Astrocyte of the hippocampus (primary cell): ENCODE measurements at regions not wholly inside any gene's neighbourhood (a gene's known extent, or its start where the extent isn't known, plus 50 kb on each side); places are given as distances from the start of the nearest gene placed in this dataset.
"Not testable (repeated sequence)": the region's sequence is repeated elsewhere in the genome, so short reads cannot be mapped to it uniquely, and the experiment has no call there.

Source experiments
- DNase-seq: peaks from one replicate; pipeline ENCODE4 v3.0.0; 2011; ENCODE audit warnings: low read depth, low spot score

DNA sequence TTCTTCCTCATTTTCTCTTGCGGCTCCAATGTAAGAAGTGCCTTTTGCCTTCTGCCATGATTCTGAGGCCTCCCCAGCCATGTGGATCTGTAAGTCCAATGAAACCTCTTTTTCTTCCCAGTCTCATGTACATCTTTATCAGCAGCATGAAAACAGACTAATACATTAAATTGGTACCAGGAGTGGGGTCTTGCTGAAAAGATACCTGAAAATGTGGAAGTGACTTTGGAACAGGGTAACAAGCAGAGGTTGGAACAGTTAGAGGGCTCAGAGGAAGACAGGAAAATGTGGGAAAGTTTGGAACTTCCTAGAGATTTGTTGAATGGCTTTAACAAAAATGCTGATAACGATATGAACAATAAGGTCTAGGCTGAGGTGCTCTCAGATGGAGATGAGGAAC is 316.7 kb upstream of the HS3ST5 start:
- DNase-seq: no peak

DNA sequence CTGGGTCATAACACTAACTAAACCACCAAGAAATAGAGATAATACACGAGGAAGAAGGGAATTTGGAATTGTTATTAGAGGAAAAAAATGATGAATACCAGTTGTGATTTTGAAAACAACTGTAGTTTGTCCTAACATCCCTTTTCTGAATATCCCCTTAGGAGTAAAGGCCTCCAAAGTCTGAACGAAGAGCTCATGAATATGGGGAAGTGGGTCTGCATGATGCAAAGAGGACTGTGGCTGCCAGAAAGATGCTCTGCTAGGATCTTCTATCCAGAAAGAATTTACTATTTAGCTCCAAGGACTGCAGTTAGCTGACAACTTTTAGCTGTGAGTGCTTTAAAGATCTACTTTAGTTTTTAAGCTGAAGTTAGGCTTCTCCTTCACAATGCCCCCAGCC is 308.8 kb upstream of the HS3ST5 start:
- no peak for DNase-seq

DNA sequence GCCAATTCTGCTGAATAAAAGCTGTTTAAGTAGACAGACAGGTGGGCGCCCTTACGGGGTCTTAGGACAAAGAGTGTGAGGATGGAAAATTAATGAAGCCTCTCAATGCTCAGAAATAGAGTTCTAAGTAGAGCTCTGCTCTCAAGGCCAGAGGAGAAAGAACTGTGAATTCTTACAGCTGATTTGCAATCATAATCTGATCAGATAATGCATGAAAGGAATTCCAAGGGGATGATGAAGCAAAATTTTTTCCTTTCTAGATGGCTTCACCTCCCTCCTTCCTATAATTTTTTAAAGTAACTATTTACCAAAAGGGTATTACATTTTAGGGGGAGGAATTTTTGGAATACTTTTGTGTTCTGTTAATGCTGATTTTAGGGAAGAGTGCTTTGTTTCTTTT is 308.1 kb upstream of the HS3ST5 start:
- DNase-seq: peak; percentile 49

DNA sequence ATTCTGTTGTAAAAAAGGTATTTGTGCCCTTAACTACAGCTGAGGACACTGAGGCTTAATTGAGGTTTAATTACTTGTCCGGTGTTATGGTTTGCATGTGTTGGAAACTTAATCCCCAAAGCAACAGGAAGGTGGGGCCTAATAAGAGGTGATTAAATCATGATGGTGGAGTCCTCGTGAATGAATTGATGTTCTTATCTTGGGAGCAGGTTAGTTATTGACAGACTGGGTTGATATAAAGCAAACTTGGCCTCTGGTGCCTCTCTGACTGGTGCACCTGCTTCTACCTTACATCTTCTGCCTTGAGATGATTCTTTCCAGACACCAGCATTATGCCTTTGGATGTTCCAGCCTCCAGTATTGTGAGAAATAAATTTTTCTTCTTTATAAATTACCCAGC is 306.5 kb upstream of the HS3ST5 start:
- DNase-seq: peak; percentile 2

DNA sequence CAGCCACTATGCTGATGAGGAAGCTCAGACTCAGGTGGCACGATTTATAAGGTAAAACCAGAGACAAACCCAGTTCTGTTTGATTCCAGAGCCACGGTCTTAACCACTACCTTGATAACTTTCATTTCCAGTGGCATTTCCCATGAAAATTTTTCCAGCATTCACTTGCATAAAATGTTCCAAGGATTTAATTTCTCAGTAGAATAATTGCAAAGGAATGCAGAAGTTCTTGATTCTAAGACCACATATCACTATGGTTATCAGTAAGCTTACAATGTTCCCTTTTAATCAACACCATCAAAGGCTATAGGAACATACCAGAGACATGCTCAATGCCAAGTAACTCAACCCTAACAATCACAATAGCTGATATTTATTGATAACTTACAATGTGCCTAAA is 306.0 kb upstream of the HS3ST5 start:
- DNase-seq: peak; percentile 50

DNA sequence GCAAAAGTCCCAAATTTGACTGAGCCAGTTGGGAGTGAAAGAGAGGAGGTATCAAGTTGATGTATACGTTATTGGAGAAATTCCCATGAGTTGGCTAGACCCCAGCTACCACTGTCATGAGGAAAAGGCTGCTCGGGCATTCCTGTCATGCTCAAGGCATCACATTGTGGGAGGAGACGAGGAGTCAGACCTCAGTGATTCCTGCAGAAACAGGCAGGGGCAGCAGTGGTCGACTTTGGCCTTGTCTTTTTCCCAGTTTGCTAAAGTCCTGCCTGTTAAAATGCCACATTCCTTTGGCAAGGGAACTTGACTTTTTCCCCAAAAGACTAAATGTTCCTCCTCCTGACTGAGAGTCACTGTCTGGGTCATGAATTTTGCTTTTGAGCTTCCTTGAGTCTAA is 295.5 kb upstream of the HS3ST5 start:
- DNase-seq: peak; percentile 59

DNA sequence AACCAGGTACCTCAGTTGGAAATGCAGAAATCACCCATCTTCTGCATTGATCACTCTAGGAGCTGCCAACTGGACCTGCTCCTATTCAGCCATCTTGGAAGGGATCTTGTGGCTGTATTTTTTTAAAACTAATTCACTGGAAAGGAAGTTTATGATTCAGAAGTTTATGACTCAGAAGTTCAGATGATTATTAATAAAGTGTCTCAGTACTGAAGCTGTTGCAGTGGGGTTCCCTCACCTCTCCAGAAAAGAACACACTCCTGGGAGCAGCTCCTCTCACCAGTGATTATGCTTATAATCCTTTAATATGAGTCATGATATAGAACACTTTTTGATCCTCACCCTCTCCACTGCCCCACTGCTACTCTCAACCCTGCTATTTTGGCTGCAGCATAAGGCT is 291.2 kb upstream of the HS3ST5 start:
- no peak for DNase-seq

DNA sequence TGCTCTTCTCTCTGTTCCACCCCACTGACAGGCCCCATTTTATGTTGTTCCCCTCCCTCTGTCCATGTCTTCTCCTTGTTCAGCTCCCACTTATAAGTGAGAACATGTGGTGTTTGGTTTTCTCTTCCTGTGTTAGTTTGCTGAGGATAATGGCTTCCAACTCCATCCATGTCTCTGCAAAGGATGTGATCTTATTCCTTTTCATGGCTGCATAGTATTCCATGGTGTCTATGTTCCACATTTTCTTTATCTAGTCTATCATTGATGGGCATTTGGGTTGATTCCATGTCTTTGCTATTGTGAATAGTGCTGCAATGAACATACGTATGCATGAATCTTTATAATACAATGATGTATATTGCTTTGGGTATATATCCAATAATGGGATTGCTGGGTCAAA is 283.4 kb upstream of the HS3ST5 start:
- DNase-seq: not testable (repeated sequence)

DNA sequence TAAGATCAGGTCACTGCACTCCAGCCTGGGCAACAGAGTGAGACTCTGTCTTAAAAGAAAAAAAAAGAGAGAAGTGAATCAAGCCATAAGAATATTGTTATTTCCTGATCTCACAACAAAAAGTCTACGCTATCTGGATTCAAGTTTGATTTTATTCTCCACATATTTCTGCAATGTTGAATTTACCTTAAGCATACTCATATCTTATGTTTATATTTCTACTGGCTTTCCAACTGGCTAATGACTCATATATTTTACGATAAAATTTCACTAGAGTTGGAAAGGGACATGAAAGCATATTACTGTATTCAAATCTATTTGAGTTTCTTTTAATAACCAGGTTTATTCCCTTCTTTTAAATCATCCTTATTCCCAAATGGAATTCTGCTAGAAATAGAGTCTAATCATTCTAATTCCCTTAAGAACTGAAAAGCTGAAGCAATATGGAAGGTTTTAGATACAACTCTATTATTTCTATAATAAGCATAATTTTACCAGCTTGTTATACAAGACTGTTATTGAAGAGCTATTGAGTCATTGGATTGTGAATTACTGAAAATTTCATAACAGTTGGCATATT is 276.9 kb upstream of the HS3ST5 start:
- DNase-seq: no peak

DNA sequence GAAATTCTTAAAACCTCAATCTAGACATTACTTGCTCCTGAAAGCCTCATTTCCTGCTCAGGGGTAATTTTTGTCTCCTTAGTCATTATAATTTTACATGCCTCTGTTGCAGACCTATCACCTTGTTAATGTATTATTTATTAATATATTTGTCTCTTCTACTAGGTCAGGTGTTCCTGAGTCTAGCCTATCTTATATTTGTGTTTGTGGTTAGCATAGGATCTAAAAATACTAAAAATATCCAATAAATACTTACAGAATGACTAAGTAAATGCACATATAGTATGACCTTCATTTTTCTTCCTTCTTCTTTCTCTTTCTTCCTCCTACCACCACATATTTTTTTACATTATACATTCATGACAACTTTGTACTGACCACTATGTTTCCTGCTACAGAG is 268.9 kb upstream of the HS3ST5 start:
- no peak for DNase-seq

DNA sequence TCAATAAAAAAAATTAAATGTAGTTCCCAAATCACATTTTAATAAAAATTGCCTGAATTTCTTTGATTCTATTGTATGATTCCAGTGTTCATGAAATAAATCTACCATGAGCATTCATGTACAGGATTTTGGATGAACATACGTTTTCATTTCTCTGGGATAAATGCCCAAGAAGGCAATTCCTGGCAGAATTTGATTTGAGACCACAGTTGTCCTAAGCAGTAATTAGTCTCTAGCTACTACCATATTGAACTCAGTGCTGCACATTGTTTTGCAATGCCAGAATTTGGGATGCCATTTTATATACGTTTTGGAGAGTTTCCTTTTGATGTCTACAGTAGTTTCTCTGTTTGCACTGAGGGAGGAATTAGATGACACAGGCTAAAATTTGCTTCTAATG is 265.3 kb upstream of the HS3ST5 start:
- no peak for DNase-seq

DNA sequence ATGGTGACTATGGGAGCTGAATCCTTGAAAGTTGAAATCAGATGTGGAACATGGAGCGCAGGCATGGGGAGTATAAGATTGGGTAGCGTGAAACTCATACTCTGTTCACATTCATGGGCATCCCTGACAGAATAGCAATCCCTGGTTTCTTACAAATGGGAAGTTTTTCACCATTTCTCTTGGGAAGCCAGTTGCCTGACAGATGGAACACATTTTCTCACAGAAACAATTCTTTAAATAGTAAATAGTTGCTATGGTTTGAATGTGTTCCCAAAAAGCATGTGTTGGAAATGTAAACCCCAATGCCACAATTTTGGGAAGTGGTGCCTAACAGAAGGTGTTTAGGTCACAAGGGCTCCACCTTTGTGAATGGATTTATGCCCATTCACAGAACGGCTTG is 262.8 kb upstream of the HS3ST5 start:
- DNase-seq: no peak

DNA sequence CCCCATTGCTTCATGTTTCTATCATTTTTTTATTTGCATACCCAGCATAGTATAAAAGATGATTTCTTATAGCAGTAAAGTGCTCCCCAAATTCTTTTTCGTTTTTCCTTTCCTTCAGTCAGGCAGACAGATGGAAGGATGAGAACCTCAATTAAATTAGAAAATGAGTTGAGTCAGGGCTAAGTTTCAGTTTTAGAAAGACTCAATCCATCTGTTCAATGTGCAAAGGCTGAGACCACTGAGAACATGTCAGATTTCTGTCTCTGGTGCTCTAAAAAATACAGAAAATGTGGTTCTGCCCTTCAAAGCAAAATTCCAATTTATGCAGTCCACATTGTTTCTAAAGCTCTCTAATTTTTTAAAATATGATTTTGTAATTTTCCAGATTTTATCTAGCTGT is 257.6 kb upstream of the HS3ST5 start:
- no peak for DNase-seq

DNA sequence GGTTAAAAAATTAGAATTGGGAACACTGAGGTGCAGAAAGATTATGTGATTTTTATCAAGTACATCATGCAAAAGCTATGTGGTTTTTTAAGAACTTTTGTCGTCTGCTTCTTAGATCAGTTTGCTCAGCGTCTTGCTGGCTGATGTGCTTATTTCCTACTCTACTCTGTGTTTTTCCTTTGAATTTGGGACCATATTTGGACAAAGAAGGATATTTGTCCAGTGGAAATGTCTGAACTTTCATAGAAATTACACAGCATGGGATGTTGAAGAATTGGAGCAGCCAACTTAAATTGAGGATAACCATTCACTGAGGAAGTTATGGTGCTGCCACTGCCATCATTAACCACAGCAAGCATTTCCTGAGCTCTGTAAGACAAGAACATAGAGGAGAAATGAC is 252.8 kb upstream of the HS3ST5 start:
- DNase-seq: no peak

DNA sequence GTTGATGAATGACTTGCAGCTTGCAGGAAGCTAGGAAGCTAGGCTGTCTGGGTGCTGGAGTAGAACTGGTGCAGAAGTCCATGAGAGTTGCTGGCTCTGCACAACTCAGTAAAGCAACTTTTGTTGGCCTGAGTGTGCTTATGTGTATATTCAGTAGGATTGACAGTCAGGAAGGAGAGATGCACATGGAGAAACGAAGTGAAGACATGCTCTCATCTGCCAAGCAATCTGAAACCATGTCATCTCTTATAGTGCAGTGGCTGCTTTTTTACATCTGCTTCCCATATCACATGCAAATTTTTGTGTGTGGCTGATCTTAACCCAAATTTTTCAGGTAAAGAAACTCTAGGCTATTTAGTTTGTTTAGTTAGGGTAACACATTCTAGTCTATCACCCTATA is 252.4 kb upstream of the HS3ST5 start:
- DNase-seq: no peak

DNA sequence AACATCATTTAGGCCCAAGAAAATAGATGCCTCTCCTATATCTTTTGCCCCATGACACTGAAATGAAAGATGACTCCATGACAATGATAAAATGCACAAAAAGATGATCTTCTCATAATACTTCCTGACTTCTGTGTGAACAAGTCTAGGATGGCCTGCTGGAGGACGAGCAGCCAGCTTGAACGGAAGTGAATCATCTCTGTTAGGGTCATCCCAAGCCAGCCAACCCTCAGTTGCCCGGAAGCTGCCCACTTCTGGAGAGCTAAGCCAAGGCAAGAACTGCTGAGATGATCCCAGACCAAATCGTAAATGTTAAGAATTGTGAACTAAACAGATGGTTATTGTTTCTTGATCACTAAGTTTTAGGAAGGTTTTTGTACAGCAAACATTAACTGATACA is 249.7 kb upstream of the HS3ST5 start:
- no peak for DNase-seq

DNA sequence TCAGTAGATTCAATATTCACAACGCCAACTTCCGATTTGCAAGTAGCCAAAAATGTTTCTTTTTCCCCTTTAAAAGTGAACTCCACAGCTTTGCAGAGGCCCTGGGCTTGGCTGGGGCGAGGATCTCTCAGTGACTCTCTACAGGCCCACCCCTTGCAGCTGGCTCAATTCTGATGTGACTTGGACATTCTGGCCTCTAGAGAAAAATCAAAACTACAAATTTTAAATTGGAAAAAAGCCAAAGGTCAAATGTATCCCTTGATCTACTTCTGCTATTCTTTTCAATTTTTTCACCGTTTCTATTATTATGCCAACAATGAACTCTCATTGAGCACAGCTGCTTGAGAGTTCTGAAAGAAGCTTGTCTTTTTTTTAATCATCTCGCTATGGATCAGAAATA is 245.9 kb upstream of the HS3ST5 start:
- no peak for DNase-seq

DNA sequence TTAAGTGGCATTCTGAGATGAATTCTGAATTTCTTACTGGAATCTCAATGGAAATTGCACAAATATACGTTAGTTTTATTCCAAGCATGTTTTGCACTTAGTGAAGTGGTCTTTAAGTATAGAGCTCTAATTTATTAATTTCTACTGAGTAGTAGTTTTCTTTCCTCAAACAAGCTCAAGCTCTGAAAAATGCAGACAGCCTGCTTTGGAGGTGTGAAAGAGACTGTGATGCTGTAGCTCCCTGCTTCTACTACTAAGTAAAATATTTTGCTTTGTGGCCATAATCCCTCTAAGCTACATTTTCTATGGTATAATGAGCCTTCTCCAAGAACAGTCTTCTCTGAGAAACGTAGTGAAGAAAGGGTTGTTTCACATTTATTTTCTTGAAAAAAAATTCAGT is 243.5 kb upstream of the HS3ST5 start:
- DNase-seq: no peak

DNA sequence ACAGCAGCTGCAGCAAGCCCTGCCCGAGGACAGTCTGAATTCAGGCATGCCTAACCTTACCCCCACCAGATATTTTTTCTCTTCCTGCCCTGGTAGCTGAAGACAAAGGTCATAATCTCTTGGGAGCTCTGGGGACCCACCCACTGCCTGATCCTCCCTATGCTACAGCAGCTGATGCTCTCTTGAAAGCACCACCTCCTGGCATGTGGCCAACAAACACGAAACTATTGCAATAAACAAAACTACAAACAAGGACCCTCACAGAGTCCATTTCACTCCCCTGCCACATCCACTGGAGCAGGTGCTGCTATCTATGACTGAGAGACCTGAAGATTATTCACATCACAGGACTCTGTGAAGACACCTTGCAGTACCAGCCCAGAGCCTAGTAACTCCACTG is 238.5 kb upstream of the HS3ST5 start:
- no peak for DNase-seq

DNA sequence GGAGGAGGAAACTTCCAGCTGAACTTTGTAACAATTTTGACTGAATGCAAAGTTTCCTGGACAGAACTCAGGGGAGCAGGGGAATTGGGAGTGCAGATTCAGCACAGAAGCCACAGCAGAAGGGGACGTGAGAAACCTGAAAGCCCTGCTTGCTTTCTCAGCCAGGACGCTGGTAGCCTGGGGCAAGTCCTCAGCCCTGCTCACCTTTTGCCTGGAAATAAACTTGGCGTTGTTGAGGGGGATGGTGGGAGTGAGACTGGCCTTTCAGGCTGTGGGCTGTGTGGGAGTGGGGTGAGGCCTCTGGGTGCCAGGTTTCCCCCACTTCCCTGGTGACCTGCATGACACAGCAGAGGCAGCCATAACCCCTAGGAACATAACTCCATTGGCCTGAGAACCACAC is 238.1 kb upstream of the HS3ST5 start:
- DNase-seq: no peak

DNA sequence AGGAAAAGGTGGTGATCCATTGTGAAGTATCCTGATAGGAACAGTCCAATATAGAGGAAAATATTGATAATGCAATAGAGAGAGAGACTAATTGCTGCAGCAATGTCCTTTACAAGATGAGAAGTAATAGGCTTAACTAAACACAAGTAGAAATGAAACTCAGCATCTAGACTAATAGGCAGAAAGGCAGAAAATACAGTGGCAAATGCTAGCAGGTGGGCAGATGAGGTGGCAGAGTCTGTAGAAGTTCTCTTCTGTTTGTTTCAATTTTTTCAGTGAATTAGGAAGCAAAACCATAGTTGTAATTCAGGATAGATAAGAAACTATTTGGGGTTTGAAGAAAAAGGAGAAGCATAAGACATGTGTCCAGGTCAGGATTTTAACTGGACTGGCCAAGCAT is 236.7 kb upstream of the HS3ST5 start:
- DNase-seq: no peak

DNA sequence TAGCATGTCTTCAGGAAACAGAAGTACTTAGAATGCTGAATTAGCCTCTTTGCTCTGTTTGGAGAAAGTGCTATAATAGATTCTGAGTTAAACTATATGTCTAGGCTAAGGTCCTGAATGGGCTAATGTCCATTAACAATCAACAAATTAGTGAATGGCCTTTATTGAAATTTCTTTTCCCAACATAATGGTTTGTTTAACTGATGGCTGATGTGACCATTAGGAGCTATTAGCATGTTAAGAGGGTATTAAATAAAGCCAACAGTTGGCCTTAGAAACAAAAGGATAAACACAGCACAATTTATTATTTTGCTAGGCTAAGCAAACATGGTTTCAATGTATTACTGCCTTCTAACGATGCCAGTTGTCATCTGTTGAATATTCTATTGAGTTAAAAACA is 234.3 kb upstream of the HS3ST5 start:
- DNase-seq: no peak

DNA sequence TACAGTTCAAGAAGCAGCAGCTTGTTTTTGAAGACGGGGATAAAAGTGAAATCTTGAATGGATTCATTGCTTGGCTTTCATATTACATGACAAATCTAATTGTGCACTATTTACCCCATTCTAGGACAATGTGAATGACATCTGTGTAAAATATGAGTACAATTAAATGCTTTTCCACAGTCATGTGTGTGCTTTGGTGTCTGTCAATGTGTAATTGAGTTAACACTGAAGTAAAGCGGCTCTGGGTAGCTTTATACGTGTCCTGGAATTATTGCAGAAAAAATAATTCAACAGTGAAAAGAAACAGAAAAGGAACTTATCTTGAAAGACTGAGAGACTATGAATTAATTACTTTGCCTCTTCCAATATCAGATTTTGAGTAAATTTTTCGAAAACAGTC is 233.5 kb upstream of the HS3ST5 start:
- no peak for DNase-seq

DNA sequence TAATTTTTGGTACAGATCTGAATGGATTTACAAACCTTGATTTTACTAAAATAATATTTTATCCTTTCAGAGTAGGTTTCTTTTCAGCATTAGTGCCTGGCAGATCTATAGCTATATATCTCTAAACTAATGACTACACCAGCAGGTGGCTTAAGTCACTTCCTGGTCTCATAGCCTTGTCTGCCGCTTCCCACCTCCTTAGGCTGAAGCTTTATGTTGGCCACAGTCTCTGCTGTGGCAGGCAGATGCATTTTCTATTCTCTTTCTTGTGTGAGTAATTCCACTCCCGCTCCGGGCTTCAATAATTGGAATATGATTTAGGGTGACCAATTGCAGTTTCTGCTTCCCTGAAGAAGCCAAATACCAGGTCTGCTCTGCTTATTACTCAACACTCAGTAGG is 226.8 kb upstream of the HS3ST5 start:
- no peak for DNase-seq
